IPS-NIHi11 (cell line): ENCODE measurements at regions not wholly inside any gene's neighbourhood (a gene's known extent, or its start where the extent isn't known, plus 50 kb on each side); places are given as distances from the start of the nearest gene placed in this dataset.
A peak's percentile ranks its signal among the peaks of the same experiment; 100 is the strongest.
"Not testable (repeated sequence)": the region's sequence is repeated elsewhere in the genome, so short reads cannot be mapped to it uniquely, and the experiment has no call there.

Experiments used
- DNase-seq: peaks from one replicate; pipeline ENCODE4 v3.0.0; 2012; ENCODE audit warnings: mixed read lengths, low spot score

GRCh38 chr2:166641516-166641915 lies 147.5 kb upstream of the SCN7A start:
- DNase-seq: not testable (repeated sequence)

- no peak for DNase-seq
These were observed 143.0 kb upstream of the SCN7A start for GRCh38 chr2:166637051-166637450.

- DNase-seq: no peak
These were observed 140.7 kb upstream of the SCN7A start for GRCh38 chr2:166634706-166635105.

GRCh38 chr2:166632616-166633015 lies 138.6 kb upstream of the SCN7A start:
- no peak for DNase-seq

- DNase-seq: peak; percentile 23
These were observed 134.6 kb upstream of the SCN7A start for GRCh38 chr2:166628478-166629136.

- no peak for DNase-seq
These were observed 133.8 kb upstream of the SCN7A start for GRCh38 chr2:166627893-166628292.

GRCh38 chr2:166625670-166626069 lies 131.6 kb upstream of the SCN7A start:
- no peak for DNase-seq

GRCh38 chr2:166614503-166614902 lies 120.5 kb upstream of the SCN7A start:
- DNase-seq: no peak

GRCh38 chr2:166614029-166614428 lies 120.0 kb upstream of the SCN7A start:
- DNase-seq: no peak

GRCh38 chr2:166613226-166613625 lies 119.2 kb upstream of the SCN7A start:
- no peak for DNase-seq

GRCh38 chr2:166612214-166612613 lies 118.2 kb upstream of the SCN7A start:
- DNase-seq: no peak

GRCh38 chr2:166610913-166611305 lies 116.9 kb upstream of the SCN7A start:
- no peak for DNase-seq

- DNase-seq: peak; percentile 22
These were observed 116.3 kb upstream of the SCN7A start for GRCh38 chr2:166610180-166610912.

GRCh38 chr2:166609183-166609959 lies 115.3 kb upstream of the SCN7A start:
- peak; percentile 65 for DNase-seq

- no peak for DNase-seq
These were observed 113.8 kb upstream of the SCN7A start for GRCh38 chr2:166607880-166608279.

- DNase-seq: no peak
These were observed 99.4 kb upstream of the SCN7A start for GRCh38 chr2:166593403-166593802.

- no peak for DNase-seq
These were observed 98.7 kb upstream of the SCN7A start for GRCh38 chr2:166592750-166593149.

GRCh38 chr2:166591226-166591625 lies 97.2 kb upstream of the SCN7A start:
- no peak for DNase-seq

GRCh38 chr2:166573391-166573790 lies 79.3 kb upstream of the SCN7A start:
- DNase-seq: peak; percentile 23

- no peak for DNase-seq
These were observed 78.9 kb upstream of the SCN7A start for GRCh38 chr2:166572937-166573336.

- no peak for DNase-seq
These were observed 74.4 kb upstream of the SCN7A start for GRCh38 chr2:166568409-166568808.

- no peak for DNase-seq
These were observed 71.5 kb upstream of the SCN7A start for GRCh38 chr2:166565501-166565900.

- no peak for DNase-seq
These were observed 69.8 kb upstream of the SCN7A start for GRCh38 chr2:166563894-166564293.
